ENCODE measurements at regions not wholly inside any gene's neighbourhood (a gene's known extent, or its start where the extent isn't known, plus 50 kb on each side); places are given as distances from the start of the nearest gene placed in this dataset.

DNA sequence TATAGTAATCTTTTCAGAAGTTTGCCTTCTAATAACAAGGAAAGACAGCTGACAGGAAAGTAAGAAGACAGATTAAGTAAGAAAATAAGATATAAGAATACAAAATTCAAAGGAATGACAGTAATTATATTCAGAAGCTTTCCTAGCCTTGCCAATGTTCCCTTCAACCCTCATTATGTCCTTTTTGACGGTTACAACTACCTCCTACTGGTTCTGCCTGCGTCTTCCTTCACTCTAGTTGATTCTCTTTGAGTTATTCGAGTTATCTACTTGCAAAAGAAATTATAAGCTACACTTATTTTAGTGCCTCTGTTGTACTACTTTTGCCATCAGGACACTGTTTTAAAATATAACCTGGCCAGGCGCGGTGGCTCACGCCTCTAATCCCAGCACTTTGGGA lies 218.9 kb upstream of the GYPC start:
- no peaks in the 10 kb centered on the region for H3K27me3 ChIP-seq
- no peak overlapping the region for H3K4me3 ChIP-seq
- TF ChIP-seq, protein P1, sequence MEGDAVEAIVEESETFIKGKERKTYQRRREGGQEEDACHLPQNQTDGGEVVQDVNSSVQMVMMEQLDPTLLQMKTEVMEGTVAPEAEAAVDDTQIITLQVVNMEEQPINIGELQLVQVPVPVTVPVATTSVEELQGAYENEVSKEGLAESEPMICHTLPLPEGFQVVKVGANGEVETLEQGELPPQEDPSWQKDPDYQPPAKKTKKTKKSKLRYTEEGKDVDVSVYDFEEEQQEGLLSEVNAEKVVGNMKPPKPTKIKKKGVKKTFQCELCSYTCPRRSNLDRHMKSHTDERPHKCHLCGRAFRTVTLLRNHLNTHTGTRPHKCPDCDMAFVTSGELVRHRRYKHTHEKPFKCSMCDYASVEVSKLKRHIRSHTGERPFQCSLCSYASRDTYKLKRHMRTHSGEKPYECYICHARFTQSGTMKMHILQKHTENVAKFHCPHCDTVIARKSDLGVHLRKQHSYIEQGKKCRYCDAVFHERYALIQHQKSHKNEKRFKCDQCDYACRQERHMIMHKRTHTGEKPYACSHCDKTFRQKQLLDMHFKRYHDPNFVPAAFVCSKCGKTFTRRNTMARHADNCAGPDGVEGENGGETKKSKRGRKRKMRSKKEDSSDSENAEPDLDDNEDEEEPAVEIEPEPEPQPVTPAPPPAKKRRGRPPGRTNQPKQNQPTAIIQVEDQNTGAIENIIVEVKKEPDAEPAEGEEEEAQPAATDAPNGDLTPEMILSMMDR (IDR thresholded peaks at IDR 0.05): no peak
- TF ChIP-seq POLR2A (IDR thresholded peaks at IDR 0.05) (no peak), POLR2AphosphoS5 (IDR thresholded peaks at IDR 0.05; ENCODE audit: insufficient read depth in 1 of 2, low read depth in 1 of 2) (no peak)
- no peaks in the 10 kb centered on the region for H3K36me3 ChIP-seq
- intact Hi-C loops (cut with DNase I): no loop called here
- no peaks in the 10 kb centered on the region for H3K4me1 ChIP-seq
- no peak for DNase-seq (ENCODE audit: extremely low spot score in 2 of 2)
- no peak overlapping the region for H3K27ac ChIP-seq
- H3K9me3 ChIP-seq: no peaks in the 10 kb centered on the region

DNA sequence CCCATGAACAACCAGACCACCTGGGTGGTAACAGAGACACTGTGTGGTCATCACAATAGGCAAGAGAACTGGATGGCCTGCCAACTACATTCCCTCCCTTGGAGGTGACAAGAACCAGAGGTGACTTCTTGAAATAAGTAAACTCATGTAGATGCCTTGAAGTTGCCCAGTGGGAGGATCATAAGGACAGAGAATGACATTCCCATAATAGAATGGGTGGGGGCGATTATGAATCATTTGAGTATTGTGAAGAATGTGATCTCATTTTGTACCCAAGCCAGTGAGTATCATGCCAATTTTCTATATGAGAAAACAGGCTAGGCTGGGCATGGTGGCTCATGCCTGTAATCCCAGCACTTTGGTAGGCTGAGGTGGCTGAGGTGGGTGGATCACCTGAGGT lies 211.4 kb upstream of the GYPC start:
- Histone ChIP-seq H3K36me3 (no peaks in the 10 kb centered on the region), H3K4me3 (no peak overlapping the region), H3K4me1 (no peaks in the 10 kb centered on the region), H3K27ac (no peak overlapping the region), H3K9me3 (no peaks in the 10 kb centered on the region), H3K27me3 (no peaks in the 10 kb centered on the region)
- intact Hi-C loops (cut with DNase I): no loop called here
- DNase-seq (ENCODE audit: extremely low spot score in 2 of 2): no peak
- no peak for TF ChIP-seq POLR2A (IDR thresholded peaks at IDR 0.05)
- no peak for TF ChIP-seq POLR2AphosphoS5 (IDR thresholded peaks at IDR 0.05; ENCODE audit: insufficient read depth in 1 of 2, low read depth in 1 of 2)
- TF ChIP-seq, protein P1 (IDR thresholded peaks at IDR 0.05): no peak

DNA sequence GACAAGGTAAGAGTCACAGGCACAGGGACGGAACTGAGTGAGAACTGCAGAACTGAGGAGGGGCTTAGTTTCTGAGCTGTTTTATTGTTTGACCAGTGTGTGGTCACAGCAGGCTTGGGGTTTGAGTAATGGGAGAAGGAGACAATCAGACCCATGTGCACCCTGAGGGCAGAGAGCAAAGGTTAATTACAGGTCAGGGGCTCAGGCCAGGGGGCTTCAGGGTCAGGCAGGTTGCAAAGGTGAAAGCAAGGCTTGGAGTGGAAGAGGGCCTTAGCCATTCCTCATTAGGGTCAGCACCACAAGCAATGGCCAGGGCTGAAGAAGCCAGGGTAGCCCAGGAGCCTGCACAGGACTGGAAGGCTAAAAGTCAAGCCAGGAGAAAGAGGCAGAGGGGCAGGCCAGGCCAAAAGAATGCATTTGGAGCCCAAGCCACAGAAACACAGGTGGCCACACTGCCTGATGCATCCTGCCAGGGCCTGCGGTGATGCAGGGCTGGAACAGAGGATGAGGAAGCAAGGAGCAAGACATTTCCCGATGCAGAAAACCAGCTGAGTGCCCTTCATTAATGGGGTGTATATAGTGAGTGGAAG lies 209.8 kb upstream of the GYPC start:
- H3K9me3 ChIP-seq: no peaks in the 10 kb centered on the region
- no peaks in the 10 kb centered on the region for H3K4me1 ChIP-seq
- H3K27ac ChIP-seq: no peak overlapping the region
- intact Hi-C loops (cut with DNase I): no loop called here
- no peaks in the 10 kb centered on the region for H3K36me3 ChIP-seq
- no peak for DNase-seq (ENCODE audit: extremely low spot score in 2 of 2)
- TF ChIP-seq POLR2A (IDR thresholded peaks at IDR 0.05) (no peak), POLR2AphosphoS5 (IDR thresholded peaks at IDR 0.05; ENCODE audit: insufficient read depth in 1 of 2, low read depth in 1 of 2) (no peak)
- TF ChIP-seq, protein P1 (IDR thresholded peaks at IDR 0.05): no peak
- no peak overlapping the region for H3K4me3 ChIP-seq
- no peaks in the 10 kb centered on the region for H3K27me3 ChIP-seq

DNA sequence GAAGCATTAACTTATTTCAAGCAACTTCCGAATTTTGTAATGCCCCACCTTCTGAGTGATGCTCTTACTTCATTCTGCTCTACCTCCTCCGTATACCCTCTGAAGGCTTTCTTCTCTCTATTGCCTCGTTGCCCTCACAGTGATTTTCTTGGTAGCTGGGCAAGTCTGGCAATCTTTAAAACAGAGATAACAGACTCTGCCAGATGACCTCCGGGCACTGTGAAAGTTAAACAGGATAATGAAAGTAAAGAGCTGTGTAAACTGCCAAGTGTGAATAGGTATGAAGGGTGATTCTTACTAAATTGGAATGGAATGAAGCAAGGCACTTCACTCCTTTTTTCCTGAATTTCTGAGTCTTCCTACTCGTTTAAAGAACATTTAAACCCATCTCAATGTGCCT lies 207.3 kb upstream of the GYPC start:
- no peak overlapping the region for H3K27ac ChIP-seq
- H3K36me3 ChIP-seq: no peaks in the 10 kb centered on the region
- intact Hi-C loops (cut with DNase I): no loop called here
- H3K4me1 ChIP-seq: no peaks in the 10 kb centered on the region
- H3K4me3 ChIP-seq: no peak overlapping the region
- TF ChIP-seq, protein P1 (IDR thresholded peaks at IDR 0.05): no peak
- TF ChIP-seq POLR2A (IDR thresholded peaks at IDR 0.05): no peak
- no peak for TF ChIP-seq POLR2AphosphoS5 (IDR thresholded peaks at IDR 0.05; ENCODE audit: insufficient read depth in 1 of 2, low read depth in 1 of 2)
- no peak for DNase-seq (ENCODE audit: extremely low spot score in 2 of 2)
- H3K27me3 ChIP-seq: no peaks in the 10 kb centered on the region
- H3K9me3 ChIP-seq: no peaks in the 10 kb centered on the region

DNA sequence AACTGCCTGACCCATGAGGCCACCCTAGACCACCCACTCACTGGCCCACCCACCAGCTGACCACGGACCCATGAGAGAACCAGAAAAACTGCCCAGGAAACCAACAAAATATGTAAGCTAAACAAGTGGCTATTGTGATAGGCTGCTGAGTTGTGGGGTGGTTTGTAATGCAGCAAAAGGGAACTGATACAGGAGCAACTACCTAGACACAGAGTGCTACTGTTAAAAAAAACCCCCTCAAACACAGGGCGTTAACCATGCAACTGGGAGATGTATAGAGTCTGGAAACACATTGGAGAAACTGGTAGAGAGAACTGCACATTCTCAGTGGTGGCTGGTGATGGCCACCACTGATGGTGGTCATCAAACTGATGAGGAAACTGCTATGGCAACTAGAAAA lies 206.3 kb upstream of the GYPC start:
- intact Hi-C loops (cut with DNase I): no loop called here
- TF ChIP-seq, protein P1 (IDR thresholded peaks at IDR 0.05): no peak
- TF ChIP-seq POLR2AphosphoS5 (IDR thresholded peaks at IDR 0.05; ENCODE audit: insufficient read depth in 1 of 2, low read depth in 1 of 2) (no peak), POLR2A (IDR thresholded peaks at IDR 0.05) (no peak)
- Histone ChIP-seq H3K9me3 (no peaks in the 10 kb centered on the region), H3K27me3 (no peaks in the 10 kb centered on the region), H3K4me1 (no peaks in the 10 kb centered on the region), H3K36me3 (no peaks in the 10 kb centered on the region), H3K4me3 (no peak overlapping the region), H3K27ac (no peak overlapping the region)
- DNase-seq (ENCODE audit: extremely low spot score in 2 of 2): no peak
